ENCODE measurements at regions not wholly inside any gene's neighbourhood (a gene's known extent, or its start where the extent isn't known, plus 50 kb on each side); places are given as distances from the start of the nearest gene placed in this dataset.

DNA sequence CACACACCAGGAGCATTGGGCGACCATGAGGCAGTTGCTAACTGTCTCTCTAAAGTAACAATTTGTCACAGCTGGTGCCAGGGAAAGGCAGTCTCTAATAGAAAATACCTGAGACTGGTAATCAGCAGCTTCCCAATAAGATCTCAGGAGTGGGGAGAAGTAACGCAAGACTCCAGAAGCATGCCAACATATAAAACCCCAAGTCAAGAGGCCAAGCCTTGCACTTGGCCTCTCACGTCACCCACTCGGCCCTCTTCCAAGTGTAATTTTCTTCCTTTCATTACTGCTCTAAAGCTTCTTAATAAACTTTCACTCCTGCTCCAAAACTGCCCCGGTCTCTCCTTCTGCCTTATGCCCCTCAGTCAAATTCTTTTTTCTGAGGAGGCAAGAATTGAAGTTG, 455.6 kb upstream of the ACVR2A start:
- Histone ChIP-seq H3K4me3 (ENCODE audit: low read length) (no peak overlapping the region), H3K27me3 (ENCODE audit: insufficient read depth, low read length) (no peaks in the 10 kb centered on the region), H3K9me3 (ENCODE audit: low read depth, low read length) (no peaks in the 10 kb centered on the region), H3K4me1 (ENCODE audit: insufficient read depth, low read length) (no peaks in the 10 kb centered on the region)

DNA sequence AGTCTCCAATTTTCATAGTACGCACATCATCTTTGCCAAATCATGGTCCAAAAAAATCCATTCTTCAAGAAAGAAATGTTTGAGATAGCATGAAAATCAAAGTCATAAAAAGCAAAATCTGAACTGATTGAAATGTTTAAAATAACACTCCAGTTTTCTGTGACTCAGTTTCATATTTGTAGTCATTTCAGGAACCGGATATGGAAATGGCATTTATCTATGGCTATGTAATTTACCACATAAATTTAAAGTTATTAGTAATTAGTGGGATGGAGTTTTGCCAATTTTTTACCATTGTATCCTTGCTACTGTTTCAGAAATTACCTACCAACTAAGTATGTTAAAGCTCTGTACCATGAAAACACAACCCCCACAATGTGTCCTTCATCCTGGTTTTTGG, 456.6 kb upstream of the ACVR2A start:
- no peaks in the 10 kb centered on the region for H3K4me1 ChIP-seq (ENCODE audit: insufficient read depth, low read length)
- no peaks in the 10 kb centered on the region for H3K27me3 ChIP-seq (ENCODE audit: insufficient read depth, low read length)
- no peak overlapping the region for H3K4me3 ChIP-seq (ENCODE audit: low read length)
- H3K9me3 ChIP-seq (ENCODE audit: low read depth, low read length): no peaks in the 10 kb centered on the region

DNA sequence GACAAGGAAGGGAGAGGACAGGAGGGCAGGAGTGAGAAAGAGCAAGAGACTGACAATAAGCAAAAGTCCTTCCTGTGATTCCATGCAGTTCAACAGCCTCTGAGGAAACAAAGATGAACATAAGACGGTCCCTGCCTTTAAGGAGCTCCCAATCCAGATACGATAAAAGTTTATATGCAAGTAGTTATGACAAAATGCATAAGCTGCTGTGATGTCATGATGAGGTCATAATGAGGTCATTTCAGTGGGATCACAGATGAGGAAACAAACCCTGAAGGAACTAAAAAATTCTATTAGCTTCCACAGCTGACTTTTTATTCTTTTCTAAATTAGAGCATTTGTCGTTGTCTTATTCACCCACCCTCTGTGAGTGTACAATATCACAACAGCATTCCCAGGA, 458.5 kb upstream of the ACVR2A start:
- Histone ChIP-seq H3K9me3 (ENCODE audit: low read depth, low read length) (no peaks in the 10 kb centered on the region), H3K4me3 (ENCODE audit: low read length) (no peak overlapping the region), H3K27me3 (ENCODE audit: insufficient read depth, low read length) (no peaks in the 10 kb centered on the region), H3K4me1 (ENCODE audit: insufficient read depth, low read length) (no peaks in the 10 kb centered on the region)

DNA sequence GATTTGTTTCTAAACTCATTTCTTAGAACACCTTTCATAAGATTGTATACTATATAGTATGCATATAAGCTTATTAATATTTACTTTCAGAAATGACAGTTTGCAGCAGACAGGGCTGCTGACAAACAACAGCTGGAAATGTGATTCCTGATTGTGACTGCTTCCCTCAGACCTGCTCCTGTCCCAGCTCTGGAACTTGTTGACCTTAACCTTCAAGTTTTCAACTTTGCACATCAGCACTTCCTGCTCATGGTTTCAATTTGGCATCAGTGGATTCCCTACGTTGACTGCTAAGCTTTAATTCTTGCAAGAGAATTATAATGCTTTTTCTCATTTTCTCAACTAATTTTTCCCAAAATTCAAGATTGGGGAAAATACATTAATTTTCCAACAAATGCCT, 459.2 kb upstream of the ACVR2A start:
- Histone ChIP-seq H3K27me3 (ENCODE audit: insufficient read depth, low read length) (no peaks in the 10 kb centered on the region), H3K4me1 (ENCODE audit: insufficient read depth, low read length) (no peaks in the 10 kb centered on the region), H3K9me3 (ENCODE audit: low read depth, low read length) (no peaks in the 10 kb centered on the region), H3K4me3 (ENCODE audit: low read length) (no peak overlapping the region)

DNA sequence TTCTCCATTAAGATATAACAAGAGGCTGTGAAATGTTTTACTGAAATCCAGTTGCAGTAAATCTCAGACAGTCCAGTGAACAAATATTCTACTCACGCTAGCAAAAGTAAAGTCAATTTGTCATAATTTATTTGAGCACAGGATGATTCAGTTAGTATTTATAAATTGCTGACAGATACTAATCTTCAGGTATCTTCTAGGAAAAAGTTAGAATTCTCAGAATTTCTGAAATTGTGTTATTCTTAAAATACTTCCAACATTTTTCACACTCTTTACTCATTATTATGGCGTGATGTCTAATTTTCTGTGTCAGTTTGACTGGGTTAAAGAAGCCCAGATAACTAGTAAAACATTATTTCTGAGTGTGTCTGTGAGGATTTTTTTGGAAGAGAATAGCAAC, 460.2 kb upstream of the ACVR2A start:
- no peaks in the 10 kb centered on the region for H3K9me3 ChIP-seq (ENCODE audit: low read depth, low read length)
- H3K4me1 ChIP-seq (ENCODE audit: insufficient read depth, low read length): no peaks in the 10 kb centered on the region
- H3K4me3 ChIP-seq (ENCODE audit: low read length): no peak overlapping the region
- H3K27me3 ChIP-seq (ENCODE audit: insufficient read depth, low read length): no peaks in the 10 kb centered on the region

DNA sequence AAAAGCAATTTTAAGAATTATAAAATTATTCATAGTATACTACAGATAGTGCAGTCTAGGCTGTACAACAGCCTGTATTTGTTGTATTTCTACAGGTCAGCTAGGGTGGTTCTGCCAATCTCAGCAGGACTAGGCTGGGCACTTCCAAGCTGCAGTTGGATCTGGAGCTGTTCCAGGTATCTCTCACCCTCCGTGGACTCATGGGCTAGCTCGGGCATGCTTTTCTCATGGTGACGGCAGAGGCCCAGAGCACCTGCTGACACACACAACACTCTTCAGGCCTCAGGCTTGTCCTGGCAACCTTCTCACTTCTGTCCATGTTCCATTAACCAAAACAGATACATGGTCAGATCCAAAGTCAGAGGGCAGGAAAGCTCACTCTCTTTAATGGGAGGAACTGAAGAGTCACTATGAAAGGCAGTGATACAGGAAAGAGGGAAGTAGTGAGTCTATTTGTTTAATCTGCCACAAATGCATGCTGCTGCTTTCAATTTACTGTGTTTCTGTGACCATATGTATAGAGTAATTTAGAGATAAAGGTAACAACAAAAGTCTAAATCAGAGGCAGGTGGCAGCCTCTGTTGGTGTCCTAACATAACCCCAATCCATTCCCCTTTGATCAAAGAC, 462.4 kb upstream of the ACVR2A start:
- Histone ChIP-seq H3K4me3 (ENCODE audit: low read length) (no peak overlapping the region), H3K4me1 (ENCODE audit: insufficient read depth, low read length) (no peaks in the 10 kb centered on the region), H3K27me3 (ENCODE audit: insufficient read depth, low read length) (no peaks in the 10 kb centered on the region), H3K9me3 (ENCODE audit: low read depth, low read length) (no peaks in the 10 kb centered on the region)

DNA sequence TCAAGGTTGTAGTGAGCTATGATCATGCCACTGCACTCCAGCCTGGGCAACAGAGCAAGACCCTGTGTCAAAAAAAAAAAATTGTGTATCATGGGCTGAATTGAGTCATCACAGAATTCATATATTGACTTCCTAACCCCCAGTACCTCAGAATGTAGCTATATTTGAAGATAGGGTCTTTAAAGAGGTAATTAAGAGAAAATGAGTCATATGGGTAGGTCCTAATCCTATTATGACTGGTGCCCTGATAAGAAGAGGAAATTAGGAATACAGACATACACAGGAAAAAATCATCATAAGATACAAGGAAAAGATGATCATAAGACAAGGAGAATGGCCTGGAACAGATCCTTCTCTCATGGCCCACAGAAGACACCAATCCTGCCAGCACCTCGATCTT, 466.4 kb upstream of the ACVR2A start:
- H3K4me3 ChIP-seq (ENCODE audit: low read length): no peak overlapping the region
- H3K27me3 ChIP-seq (ENCODE audit: insufficient read depth, low read length): no peaks in the 10 kb centered on the region
- H3K4me1 ChIP-seq (ENCODE audit: insufficient read depth, low read length): no peaks in the 10 kb centered on the region
- no peaks in the 10 kb centered on the region for H3K9me3 ChIP-seq (ENCODE audit: low read depth, low read length)

DNA sequence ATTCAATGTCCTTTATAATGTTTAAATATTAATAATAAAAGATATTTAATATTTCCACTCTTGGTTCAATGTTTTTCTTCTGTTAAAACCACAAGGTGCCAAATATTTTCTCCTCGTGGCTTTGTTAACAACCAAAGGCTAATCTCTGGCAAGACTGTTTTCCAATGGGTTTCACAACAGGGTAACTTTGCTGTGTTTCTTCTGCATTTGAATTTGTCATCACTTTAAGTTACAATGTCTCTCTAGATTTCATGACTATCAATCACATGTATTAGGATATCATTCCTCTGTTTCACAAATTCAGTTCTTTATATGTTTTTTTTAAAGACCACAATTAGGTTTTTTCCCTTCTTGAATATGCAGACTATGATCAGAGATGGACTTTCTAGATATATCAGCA, 469.8 kb upstream of the ACVR2A start:
- Histone ChIP-seq H3K4me3 (ENCODE audit: low read length) (no peak overlapping the region), H3K4me1 (ENCODE audit: insufficient read depth, low read length) (no peaks in the 10 kb centered on the region), H3K27me3 (ENCODE audit: insufficient read depth, low read length) (no peaks in the 10 kb centered on the region)

DNA sequence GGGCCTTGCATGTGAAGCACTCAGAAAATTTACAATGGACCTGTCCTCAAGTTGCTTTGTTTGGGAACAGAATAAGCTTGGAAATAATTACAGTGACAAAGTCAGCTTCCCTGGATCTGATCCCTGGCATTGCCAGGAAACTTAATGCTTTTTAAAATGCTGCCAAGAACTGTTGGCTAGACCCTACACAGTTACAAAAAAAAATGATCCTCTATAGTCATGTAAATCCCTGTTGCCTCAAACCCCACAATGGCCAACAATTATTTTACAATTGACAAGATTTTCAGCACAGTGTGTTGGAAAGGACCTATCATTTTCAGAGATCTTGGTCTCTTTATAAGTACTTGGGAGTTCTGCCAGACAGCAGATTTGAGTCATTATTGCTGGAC, 470.4 kb upstream of the ACVR2A start:
- Histone ChIP-seq H3K4me1 (ENCODE audit: insufficient read depth, low read length) (no peaks in the 10 kb centered on the region), H3K9me3 (ENCODE audit: low read depth, low read length) (no peaks in the 10 kb centered on the region), H3K27me3 (ENCODE audit: insufficient read depth, low read length) (no peaks in the 10 kb centered on the region), H3K4me3 (ENCODE audit: low read length) (no peak overlapping the region)

More for the DNA sequence above, 469.8 kb upstream of the ACVR2A start:
- no peaks in the 10 kb centered on the region for H3K9me3 ChIP-seq (ENCODE audit: low read depth, low read length)

DNA sequence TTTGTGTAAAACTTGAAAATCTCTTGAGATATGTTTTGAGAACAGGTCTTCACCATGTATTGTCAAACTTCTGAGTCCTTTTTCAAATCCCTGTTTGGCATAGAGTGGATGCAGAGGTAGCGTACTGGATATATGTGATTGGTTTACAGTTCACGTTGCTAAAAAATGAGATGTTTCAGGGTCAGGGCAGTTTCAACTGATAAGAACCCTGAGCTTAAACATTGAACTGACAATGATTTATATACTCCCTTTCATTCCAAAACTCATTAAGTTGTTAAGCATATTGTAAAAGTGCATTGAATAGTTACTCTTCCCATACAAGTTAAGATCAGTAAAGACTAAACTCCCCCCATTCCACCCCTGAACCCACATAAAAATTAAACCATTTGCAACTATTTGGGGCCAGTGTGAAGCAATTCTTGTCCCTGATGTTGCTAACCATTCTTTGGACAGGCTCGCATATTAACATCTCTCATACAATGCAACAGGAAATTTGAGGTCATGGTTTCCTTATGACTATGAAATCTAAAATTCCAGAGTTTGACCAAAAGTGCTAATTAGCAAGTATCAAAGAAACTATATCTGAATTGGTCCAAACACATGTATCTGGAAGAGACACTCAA, 470.9 kb upstream of the ACVR2A start:
- no peak overlapping the region for H3K4me3 ChIP-seq (ENCODE audit: low read length)

DNA sequence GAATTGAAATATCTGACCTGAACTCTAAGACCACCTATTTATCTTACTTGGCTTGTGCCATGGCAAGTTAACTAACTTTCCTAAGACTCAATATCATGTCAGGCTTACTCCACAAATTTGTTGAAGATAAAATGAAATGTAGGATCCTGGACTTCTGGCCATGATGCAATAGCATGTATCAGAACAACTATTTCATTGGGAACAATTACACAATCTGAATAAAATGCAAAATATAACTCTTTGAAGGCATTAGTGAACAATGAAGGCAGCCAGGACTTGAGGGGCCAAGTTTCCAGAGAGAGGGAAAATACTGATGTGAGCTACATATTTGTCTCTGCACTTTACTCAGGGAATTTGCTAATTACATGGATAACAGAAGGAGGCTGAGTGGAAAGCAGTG, 476.5 kb upstream of the ACVR2A start:
- H3K27me3 ChIP-seq (ENCODE audit: insufficient read depth, low read length): no peaks in the 10 kb centered on the region
- H3K4me1 ChIP-seq (ENCODE audit: insufficient read depth, low read length): peaks cover 4% of the 10 kb centered on the region
- no peak overlapping the region for H3K4me3 ChIP-seq (ENCODE audit: low read length)
- no peaks in the 10 kb centered on the region for H3K9me3 ChIP-seq (ENCODE audit: low read depth, low read length)

More for the DNA sequence above, 470.9 kb upstream of the ACVR2A start:
- H3K9me3 ChIP-seq (ENCODE audit: low read depth, low read length): no peaks in the 10 kb centered on the region
- no peaks in the 10 kb centered on the region for H3K27me3 ChIP-seq (ENCODE audit: insufficient read depth, low read length)
- H3K4me1 ChIP-seq (ENCODE audit: insufficient read depth, low read length): no peaks in the 10 kb centered on the region

DNA sequence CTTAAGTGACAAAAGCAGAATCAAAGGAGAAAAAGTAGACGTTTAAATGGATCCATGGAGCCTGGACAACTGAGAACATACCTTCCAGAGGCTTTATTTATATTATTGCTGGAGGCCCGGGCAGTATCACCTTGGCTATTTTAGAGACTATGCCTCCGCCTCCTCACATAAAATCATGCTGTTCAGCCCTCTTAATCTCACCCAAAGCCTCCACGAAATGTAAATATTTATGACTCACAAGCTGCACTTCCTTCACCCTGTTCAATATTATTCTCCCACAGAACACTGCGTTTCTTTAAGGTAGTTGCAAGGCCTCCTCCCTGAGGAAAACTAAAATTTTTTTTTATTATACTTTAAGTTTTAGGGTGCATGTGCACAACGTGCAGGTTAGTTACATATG, 478.6 kb upstream of the ACVR2A start:
- Histone ChIP-seq H3K27me3 (ENCODE audit: insufficient read depth, low read length) (no peaks in the 10 kb centered on the region), H3K4me1 (ENCODE audit: insufficient read depth, low read length) (peaks cover 4% of the 10 kb centered on the region), H3K4me3 (ENCODE audit: low read length) (no peak overlapping the region), H3K9me3 (ENCODE audit: low read depth, low read length) (no peaks in the 10 kb centered on the region)

DNA sequence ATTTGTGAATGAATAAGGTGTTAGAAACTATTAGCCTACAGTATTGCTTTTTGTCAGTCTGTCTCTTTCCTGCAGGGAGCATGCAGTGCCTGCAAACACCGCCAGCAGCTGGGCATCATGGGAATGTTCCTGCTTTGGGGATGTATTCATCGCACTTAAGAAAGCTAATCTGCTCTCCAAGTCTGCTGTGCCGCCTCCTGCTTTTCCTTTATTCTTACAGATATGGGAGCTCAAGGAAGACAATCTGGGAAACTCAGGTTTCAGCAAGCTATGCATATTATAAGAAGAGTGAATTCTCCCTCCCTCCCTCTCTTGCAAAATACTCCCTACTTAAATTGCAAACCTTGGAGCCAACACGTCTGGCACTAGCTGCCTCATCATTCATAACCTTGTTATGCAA, 479.2 kb upstream of the ACVR2A start:
- Histone ChIP-seq H3K4me1 (ENCODE audit: insufficient read depth, low read length) (peaks cover 4% of the 10 kb centered on the region), H3K27me3 (ENCODE audit: insufficient read depth, low read length) (no peaks in the 10 kb centered on the region), H3K4me3 (ENCODE audit: low read length) (no peak overlapping the region), H3K9me3 (ENCODE audit: low read depth, low read length) (no peaks in the 10 kb centered on the region)

DNA sequence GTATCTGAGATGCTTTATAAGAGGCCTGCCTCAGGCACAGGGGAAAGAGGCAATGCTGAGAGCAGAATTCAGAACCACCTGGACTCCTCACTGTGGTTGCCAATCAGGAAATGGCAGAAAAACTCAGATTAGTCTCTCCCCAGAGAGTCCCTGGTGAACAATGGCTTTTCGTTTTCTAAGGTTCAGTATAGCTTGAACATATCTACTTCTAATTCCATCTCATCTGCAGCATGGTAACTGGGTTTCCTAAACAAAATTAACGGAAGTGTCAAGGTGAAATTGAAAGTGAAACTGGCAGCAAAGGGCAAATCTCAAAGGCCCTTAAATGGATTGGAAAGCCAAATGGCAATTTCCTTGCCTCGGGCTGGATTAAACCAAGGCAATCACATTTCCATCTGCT, 480.2 kb upstream of the ACVR2A start:
- Histone ChIP-seq H3K27me3 (ENCODE audit: insufficient read depth, low read length) (no peaks in the 10 kb centered on the region), H3K9me3 (ENCODE audit: low read depth, low read length) (no peaks in the 10 kb centered on the region), H3K4me3 (ENCODE audit: low read length) (no peak overlapping the region), H3K4me1 (ENCODE audit: insufficient read depth, low read length) (peaks cover 4% of the 10 kb centered on the region)

DNA sequence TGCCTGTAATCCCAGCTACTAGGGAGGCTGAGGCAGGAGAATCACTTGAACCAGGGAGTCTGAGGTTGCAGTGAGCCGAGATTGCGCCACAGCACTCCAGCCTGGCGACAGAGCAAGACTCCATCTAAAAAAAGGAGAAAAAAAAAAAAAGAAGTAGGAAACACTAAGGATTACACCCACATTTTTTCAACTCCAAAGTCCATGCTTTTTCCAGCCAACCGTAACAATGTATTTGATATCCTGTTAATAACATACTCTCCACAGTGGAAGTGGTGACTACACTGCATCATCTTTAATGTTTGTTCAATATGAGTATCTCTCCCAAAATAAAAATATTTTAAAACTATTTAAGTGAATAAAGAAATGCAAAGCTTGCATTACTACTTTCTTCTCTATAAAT, 481.6 kb upstream of the ACVR2A start:
- Histone ChIP-seq H3K27me3 (ENCODE audit: insufficient read depth, low read length) (no peaks in the 10 kb centered on the region), H3K9me3 (ENCODE audit: low read depth, low read length) (no peaks in the 10 kb centered on the region), H3K4me3 (ENCODE audit: low read length) (no peak overlapping the region), H3K4me1 (ENCODE audit: insufficient read depth, low read length) (peaks cover 4% of the 10 kb centered on the region)

DNA sequence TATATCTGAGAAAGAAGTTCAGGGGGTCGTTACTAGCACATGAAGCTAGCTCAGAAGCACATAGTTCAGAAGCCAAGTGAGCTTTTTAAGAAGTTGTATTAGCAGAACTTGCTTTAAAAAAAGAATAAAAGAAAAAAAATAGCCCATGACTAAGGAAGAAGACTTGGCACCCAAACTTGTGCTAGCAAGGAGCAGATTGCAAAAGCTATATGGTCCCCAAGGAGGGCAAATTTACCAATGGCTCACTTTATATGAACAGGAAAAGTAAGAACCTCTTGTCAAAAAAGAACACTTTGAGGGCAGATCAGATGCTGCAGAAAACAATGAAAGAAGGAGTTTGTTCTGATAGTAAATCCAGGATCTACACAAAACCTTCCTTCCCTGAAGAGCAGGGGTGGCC, 486.5 kb upstream of the ACVR2A start:
- H3K27me3 ChIP-seq (ENCODE audit: insufficient read depth, low read length): no peaks in the 10 kb centered on the region

More for the DNA sequence above, 486.5 kb upstream of the ACVR2A start:
- Histone ChIP-seq H3K4me3 (ENCODE audit: low read length) (no peak overlapping the region), H3K9me3 (ENCODE audit: low read depth, low read length) (no peaks in the 10 kb centered on the region), H3K4me1 (ENCODE audit: insufficient read depth, low read length) (no peaks in the 10 kb centered on the region)

All from mononuclear cell (primary cell).